GM18517 (cell line): ENCODE measurements at regions not wholly inside any gene's neighbourhood (a gene's known extent, or its start where the extent isn't known, plus 50 kb on each side); places are given as distances from the start of the nearest gene placed in this dataset.
"Not testable (repeated sequence)": the region's sequence is repeated elsewhere in the genome, so short reads cannot be mapped to it uniquely, and the experiment has no call there.

Source experiments
- ATAC-seq: cut with Tn5 transposase; IDR thresholded peaks from one replicate; pipeline ENCODE4 v1.9.1; 2021; ENCODE audit warnings: mild to moderate bottlenecking, moderate library complexity; ENCODE audit not compliant: unreplicated experiment

- ATAC-seq: no peak
Observed at GRCh38 chr7:131689662-131690234, 133.3 kb upstream of the PODXL start.

GRCh38 chr7:131688738-131689661, 132.6 kb upstream of the PODXL start:
- ATAC-seq: no peak

GRCh38 chr7:131687296-131687695, 130.9 kb upstream of the PODXL start:
- no peak for ATAC-seq

GRCh38 chr7:131686833-131687232, 130.4 kb upstream of the PODXL start:
- no peak for ATAC-seq

- no peak for ATAC-seq
Observed at GRCh38 chr7:131683536-131684125, 127.2 kb upstream of the PODXL start.

- no peak for ATAC-seq
Observed at GRCh38 chr7:131681961-131682360, 125.5 kb upstream of the PODXL start.

GRCh38 chr7:131679071-131679470, 122.6 kb upstream of the PODXL start:
- not testable (repeated sequence) for ATAC-seq

- ATAC-seq: not testable (repeated sequence)
Observed at GRCh38 chr7:131676850-131677249, 120.4 kb upstream of the PODXL start.

GRCh38 chr7:131674131-131674530, 117.7 kb upstream of the PODXL start:
- ATAC-seq: no peak

- ATAC-seq: no peak
Observed at GRCh38 chr7:131673576-131673975, 117.1 kb upstream of the PODXL start.

- no peak for ATAC-seq
Observed at GRCh38 chr7:131670406-131670805, 114.0 kb upstream of the PODXL start.

- ATAC-seq: no peak
Observed at GRCh38 chr7:131667699-131668098, 111.3 kb upstream of the PODXL start.

GRCh38 chr7:131665021-131665420, 108.6 kb upstream of the PODXL start:
- no peak for ATAC-seq

- no peak for ATAC-seq
Observed at GRCh38 chr7:131664570-131664969, 108.1 kb upstream of the PODXL start.

GRCh38 chr7:131662301-131662873, 106.0 kb upstream of the PODXL start:
- ATAC-seq: not testable (repeated sequence)

GRCh38 chr7:131657881-131658280, 101.5 kb upstream of the PODXL start:
- no peak for ATAC-seq

GRCh38 chr7:131656980-131657723, 100.7 kb upstream of the PODXL start:
- no peak for ATAC-seq

- ATAC-seq: no peak
Observed at GRCh38 chr7:131655866-131656265, 99.4 kb upstream of the PODXL start.

- no peak for ATAC-seq
Observed at GRCh38 chr7:131655447-131655846, 99.0 kb upstream of the PODXL start.

GRCh38 chr7:131654668-131655326, 98.4 kb upstream of the PODXL start:
- ATAC-seq: no peak

GRCh38 chr7:131654249-131654558, 97.8 kb upstream of the PODXL start:
- no peak for ATAC-seq
